ENCODE measurements at regions not wholly inside any gene's neighbourhood (a gene's known extent, or its start where the extent isn't known, plus 50 kb on each side); places are given as distances from the start of the nearest gene placed in this dataset.

GRCh38 chr1:233549917-233550316, 64.0 kb upstream of the KCNK1 start:
- no peak overlapping the region for H3K27ac Mint-ChIP-seq
- no peak for DNase-seq
- H3K9me3 Mint-ChIP-seq: no peaks in the 10 kb centered on the region
- ATAC-seq (replicated peaks): no peak
- H3K4me3 Mint-ChIP-seq: no peak overlapping the region
- peaks cover 5 to 40% of the 10 kb centered on the region in 2 donors for H3K27me3 Mint-ChIP-seq
- no peaks in the 10 kb centered on the region for H3K4me1 Mint-ChIP-seq (ENCODE audit: low read depth in 2 of 2)
- no peaks in the 10 kb centered on the region for H3K36me3 Mint-ChIP-seq (ENCODE audit: insufficient read depth)

- ATAC-seq (replicated peaks): no peak
- Mint-ChIP-seq H3K27ac (no peak overlapping the region), H3K36me3 (ENCODE audit: insufficient read depth) (no peaks in the 10 kb centered on the region), H3K4me1 (ENCODE audit: low read depth in 2 of 2) (no peaks in the 10 kb centered on the region), H3K27me3 (peaks cover 9 to 46% of the 10 kb centered on the region in 2 donors), H3K4me3 (no peak overlapping the region), H3K9me3 (no peaks in the 10 kb centered on the region)
- no peak for DNase-seq
These were observed 59.9 kb upstream of the KCNK1 start for GRCh38 chr1:233554037-233554436.

- Mint-ChIP-seq H3K27me3 (peaks cover 3% of the 10 kb centered on the region in 2 donors), H3K4me1 (ENCODE audit: low read depth in 2 of 2) (no peaks in the 10 kb centered on the region), H3K9me3 (peaks cover 0 to 10% of the 10 kb centered on the region in 2 donors), H3K36me3 (ENCODE audit: insufficient read depth) (no peaks in the 10 kb centered on the region), H3K4me3 (no peak overlapping the region), H3K27ac (no peak overlapping the region)
- no peak for ATAC-seq (replicated peaks)
- no peak for DNase-seq
These were observed 52.0 kb upstream of the KCNK1 start for GRCh38 chr1:233561708-233562426.

All from effector memory CD8-positive, alpha-beta T cell (primary cell).